H9 (cell line): ENCODE measurements at regions not wholly inside any gene's neighbourhood (a gene's known extent, or its start where the extent isn't known, plus 50 kb on each side); places are given as distances from the start of the nearest gene placed in this dataset.

Experiments
- DNase-seq: peaks from one replicate; pipeline ENCODE4 v3.0.0-alpha.2; 2017
- H2AFZ ChIP-seq: one replicate; pipeline ENCODE4 v1.6.1; 2013; ENCODE audit warnings: mild to moderate bottlenecking, low read length, control low read depth, moderate library complexity
- H2AK5ac ChIP-seq: 2 replicates; pipeline ENCODE4 v1.6.1; 2013; ENCODE audit warnings: low read length, control low read depth, mixed read lengths; ENCODE audit not compliant: insufficient read length
- H2BK120ac ChIP-seq: one replicate; pipeline ENCODE4 v1.6.1; 2013; ENCODE audit warnings: low read depth, mild to moderate bottlenecking, low read length, control low read depth, inconsistent platforms; ENCODE audit not compliant: poor library complexity, severe bottlenecking
- H2BK12ac ChIP-seq: 2 replicates; pipeline ENCODE4 v1.6.1; 2013; ENCODE audit warnings: low read length, control low read depth, mixed read lengths, low read depth; ENCODE audit not compliant: insufficient read length
- H2BK15ac ChIP-seq: 2 replicates; pipeline ENCODE4 v1.6.1; 2013; ENCODE audit warnings: low read depth, low read length, control low read depth
- H2BK20ac ChIP-seq: one replicate; pipeline ENCODE4 v1.6.1; 2013; ENCODE audit warnings: low read depth, mild to moderate bottlenecking, low read length, control low read depth, inconsistent platforms; ENCODE audit not compliant: poor library complexity, severe bottlenecking
- H2BK5ac ChIP-seq: 2 replicates; pipeline ENCODE4 v1.6.1; 2013; ENCODE audit warnings: low read length, control low read depth, mixed read lengths; ENCODE audit not compliant: insufficient read length
- H3K14ac ChIP-seq: 2 replicates; pipeline ENCODE4 v1.6.1; 2013; ENCODE audit warnings: low read length, control low read depth; ENCODE audit not compliant: insufficient read depth
- H3K18ac ChIP-seq: 2 replicates; pipeline ENCODE4 v1.6.1; 2013; ENCODE audit warnings: low read depth, mild to moderate bottlenecking, mixed read lengths, low read length, control low read depth; ENCODE audit not compliant: insufficient read length
- H3K23ac ChIP-seq: 2 replicates; pipeline ENCODE4 v1.6.1; 2013; ENCODE audit warnings: low read length, control low read depth, mixed read lengths, low read depth; ENCODE audit not compliant: insufficient read length
- H3K23me2 ChIP-seq: 2 replicates; pipeline ENCODE4 v1.6.1; 2013; ENCODE audit warnings: low read depth, mild to moderate bottlenecking, mixed read lengths, low read length, control low read depth; ENCODE audit not compliant: insufficient read length, poor library complexity, severe bottlenecking
- H3K27ac ChIP-seq: 2 replicates; pipeline ENCODE4 v1.5.1; 2013; ENCODE audit warnings: low read length, control low read depth, mixed read lengths, low read depth; ENCODE audit not compliant: insufficient read length
- H3K27me3 ChIP-seq: 2 replicates; pipeline ENCODE4 v1.6.1; 2013; ENCODE audit warnings: low read length, control low read depth, inconsistent platforms; ENCODE audit not compliant: insufficient read depth
- H3K4ac ChIP-seq: 2 replicates; pipeline ENCODE4 v1.6.1; 2013; ENCODE audit warnings: low read depth, mild to moderate bottlenecking, control low read depth, inconsistent platforms, low read length, moderate library complexity
- H3K4me1 ChIP-seq: 2 replicates; pipeline ENCODE4 v1.6.1; 2013; ENCODE audit warnings: low read length, control low read depth, inconsistent platforms; ENCODE audit not compliant: insufficient read depth
- H3K4me2 ChIP-seq: 2 replicates; pipeline ENCODE4 v1.6.1; 2013; ENCODE audit warnings: low read length, control low read depth, mixed read lengths; ENCODE audit not compliant: insufficient read length, insufficient read depth
- H3K56ac ChIP-seq: 2 replicates; pipeline ENCODE4 v1.6.1; 2013; ENCODE audit warnings: low read depth, mild to moderate bottlenecking, mixed read lengths, low read length, control low read depth; ENCODE audit not compliant: insufficient read length
- H3K79me1 ChIP-seq: 2 replicates; pipeline ENCODE4 v1.6.1; 2013; ENCODE audit warnings: low read depth, mild to moderate bottlenecking, moderate library complexity, low read length, control low read depth, inconsistent platforms; ENCODE audit not compliant: insufficient read depth, poor library complexity, severe bottlenecking
- H3K79me2 ChIP-seq: 2 replicates; pipeline ENCODE4 v1.6.1; 2013; ENCODE audit warnings: low read length, control low read depth, inconsistent platforms; ENCODE audit not compliant: insufficient read depth
- H3K9ac ChIP-seq: 2 replicates; pipeline ENCODE4 v1.6.1; 2013; ENCODE audit warnings: low read length, control low read depth, mixed read lengths; ENCODE audit not compliant: insufficient read length; ENCODE audit errors: extremely low read depth
- H3K9me3 ChIP-seq: one replicate; pipeline ENCODE4 v1.6.1; 2013; ENCODE audit warnings: low read depth, low read length, inconsistent platforms; ENCODE audit not compliant: control insufficient read depth
- H3T11ph ChIP-seq: one replicate; pipeline ENCODE4 v1.6.1; 2013; ENCODE audit warnings: mild to moderate bottlenecking, low read length, control low read depth, inconsistent platforms
- H4K20me1 ChIP-seq: one replicate; pipeline ENCODE4 v1.6.1; 2013; ENCODE audit not compliant: control insufficient read depth, insufficient read length, insufficient read depth
- H4K5ac ChIP-seq: 2 replicates; pipeline ENCODE4 v1.6.1; 2013; ENCODE audit warnings: low read depth, mild to moderate bottlenecking, mixed read lengths, low read length, control low read depth; ENCODE audit not compliant: insufficient read length
- H4K8ac ChIP-seq: replicated peaks from 2 replicates; pipeline ENCODE4 v1.6.1; 2013; ENCODE audit warnings: low read length, control low read depth, mixed read lengths, low read depth; ENCODE audit not compliant: insufficient read length
- H4K91ac ChIP-seq: 2 replicates; pipeline ENCODE4 v1.6.1; 2013; ENCODE audit warnings: low read depth, mild to moderate bottlenecking, moderate library complexity, mixed read lengths, low read length, control low read depth; ENCODE audit not compliant: insufficient read length
- H3K27ac Mint-ChIP-seq, 3 experiments: 2 replicates in 2 of 3; 3 replicates in 1 of 3; pipeline ENCODE4 v1.8.0; 2020 to 2021; ENCODE audit warnings: mixed read lengths in 3 of 3, mild to moderate bottlenecking in 1 of 3, moderate library complexity in 1 of 3
- H3K27me3 Mint-ChIP-seq: 2 replicates; pipeline ENCODE4 v1.8.0; 2021; ENCODE audit warnings: low read depth, mild to moderate bottlenecking, moderate library complexity, mixed read lengths
- H3K36me3 Mint-ChIP-seq, 3 experiments: 2 replicates in 2 of 3; 3 replicates in 1 of 3; pipeline ENCODE4 v1.8.0; 2020 to 2021; ENCODE audit warnings: low read depth in 3 of 3, mixed read lengths in 3 of 3; ENCODE audit not compliant: insufficient read depth in 1 of 3
- H3K4me1 Mint-ChIP-seq, 2 experiments: 2 replicates each; pipeline ENCODE4 v1.8.0; 2020; ENCODE audit warnings: mixed read lengths in 2 of 2
- H3K4me3 Mint-ChIP-seq, 2 experiments: 2 replicates in 1 of 2; 3 replicates in 1 of 2; pipeline ENCODE4 v1.8.0; 2020 to 2021; ENCODE audit warnings: mild to moderate bottlenecking in 2 of 2, mixed read lengths in 2 of 2, moderate library complexity in 1 of 2
- H3K9me3 Mint-ChIP-seq, 2 experiments: 2 replicates in 1 of 2; 3 replicates in 1 of 2; pipeline ENCODE4 v1.8.0; 2020; ENCODE audit warnings: mild to moderate bottlenecking in 2 of 2, mixed read lengths in 2 of 2, moderate library complexity in 1 of 2
- CTCF ChIP-seq: fragments of 200-600 bp; sonication (generic); conservative IDR thresholded peaks from 3 replicates; pipeline ENCODE4 v1.8.0; 2021; ENCODE audit warnings: antibody characterized with exemption, mild to moderate bottlenecking
- WGBS: extraction: QIAGEN DNeasy Blood & Tissue Kit; methylation state at CpG from one replicate; pipeline ENCODE4 v1.1.7; 2013; ENCODE audit warnings: missing lambda C conversion rate, low lambda C conversion rate, mixed read lengths; ENCODE audit not compliant: insufficient read length; ENCODE audit errors: extremely low coverage; 5-methylcytosine and 5-hydroxymethylcytosine counted together

DNA sequence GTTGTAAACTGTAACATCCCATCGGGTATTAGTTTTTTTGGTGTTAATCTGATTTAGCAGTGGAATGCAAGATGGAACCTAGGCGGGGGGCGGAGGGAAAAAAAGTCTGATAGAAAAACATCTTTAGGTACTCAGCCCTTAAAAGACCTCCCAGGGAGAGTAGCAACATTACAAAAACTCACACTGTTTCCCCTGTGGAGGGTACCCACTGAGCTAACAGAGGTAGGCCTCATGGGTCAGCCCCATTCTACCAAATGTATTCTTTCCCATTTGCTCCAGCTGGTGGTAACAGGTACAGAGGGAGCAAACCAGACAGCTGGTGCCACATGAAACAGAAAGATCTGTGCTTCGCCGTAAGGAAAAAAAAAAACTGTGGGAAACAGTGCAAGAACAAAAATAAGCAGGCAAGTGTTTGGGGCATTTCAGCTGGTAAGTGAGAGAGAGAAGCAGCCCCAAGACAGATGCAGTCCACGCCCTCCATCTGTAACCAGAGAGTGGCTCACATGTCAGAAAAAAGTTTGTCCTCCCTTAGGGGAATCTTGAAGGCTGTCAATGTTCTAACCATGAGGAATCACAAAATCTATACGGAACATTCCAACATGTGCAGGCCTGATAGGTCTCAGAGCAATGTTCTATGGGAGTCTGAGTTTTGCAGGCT, 65.3 kb downstream of the HOXA1 start:
- Histone ChIP-seq H2BK20ac (no peak overlapping the region), H3K14ac (no peak overlapping the region), H3K27ac (no peak overlapping the region), H3K23ac (no peak overlapping the region), H2BK15ac (no peak overlapping the region), H2BK120ac (no peak overlapping the region), H3K4ac (no peak overlapping the region), H3K4me1 (no peaks in the 10 kb centered on the region; the same call in 1 of the 2 replicates), H4K8ac (no peak overlapping the region), H2BK12ac (no peak overlapping the region), H4K20me1 (no peaks in the 10 kb centered on the region), H3K79me2 (no peaks in the 10 kb centered on the region), H4K91ac (no peak overlapping the region), H3T11ph (no peak overlapping the region), H3K4me2 (no peak overlapping the region), H2AFZ (no peak overlapping the region), H2AK5ac (no peak overlapping the region), H3K27me3 (no peaks in the 10 kb centered on the region), H2BK5ac (no peak overlapping the region), H3K56ac (no peak overlapping the region), H3K18ac (no peak overlapping the region), H3K9ac (no peak overlapping the region), H3K9me3 (no peaks in the 10 kb centered on the region), H3K23me2 (no peaks in the 10 kb centered on the region), H4K5ac (no peak overlapping the region), H3K79me1 (no peaks in the 10 kb centered on the region)
- H3K4me3 Mint-ChIP-seq, result no peak overlapping the region; a peak in 1 of 5 replicates
- H3K27ac Mint-ChIP-seq, result peak overlapping the region in 2 of 3 experiments; percentile 32 to 65; a peak in 2 of 7 replicates
- H3K4me1 Mint-ChIP-seq, result peaks cover 30 to 43% of the 10 kb centered on the region in 2 experiments
- H3K36me3 Mint-ChIP-seq, result no peaks in the 10 kb centered on the region
- no peaks in the 10 kb centered on the region for H3K9me3 Mint-ChIP-seq
- no peak for TF ChIP-seq CTCF
- DNase-seq, result no peak
- peaks cover 41% of the 10 kb centered on the region for H3K27me3 Mint-ChIP-seq
- no CpG with 5 or more reads among the region's 7 CpGs for WGBS
